MG63 (cell line): ENCODE measurements at regions not wholly inside any gene's neighbourhood (a gene's known extent, or its start where the extent isn't known, plus 50 kb on each side); places are given as distances from the start of the nearest gene placed in this dataset.

ENCODE experiments used
- DNase-seq: peaks from one replicate; pipeline ENCODE4 v3.0.0-alpha.2; 2020
- H3K27me3 ChIP-seq: fragments of 250-450 bp; sonication (Bioruptor Pico); 2 replicates; pipeline ENCODE4 v1.5.1; 2020; ENCODE audit warnings: mild to moderate bottlenecking, moderate library complexity
- H3K36me3 ChIP-seq: fragments of 250-450 bp; sonication (Bioruptor Pico); 2 replicates; pipeline ENCODE4 v1.5.1; 2020; ENCODE audit warnings: mild to moderate bottlenecking, moderate library complexity
- H3K4me3 ChIP-seq: fragments of 250-450 bp; sonication (Bioruptor Pico); 2 replicates; pipeline ENCODE4 v1.5.1; 2020; ENCODE audit warnings: mild to moderate bottlenecking, moderate library complexity
- H3K9me3 ChIP-seq: fragments of 250-450 bp; sonication (Bioruptor Pico); 2 replicates; pipeline ENCODE4 v1.5.1; 2020; ENCODE audit warnings: mild to moderate bottlenecking, moderate library complexity

GRCh38 chr1:217332431-217333065, 298.3 kb downstream of the GPATCH2 start:
- H3K9me3 ChIP-seq: peaks cover 2% of the 10 kb centered on the region; the same call in 1 of the 2 replicates
- no peak overlapping the region for H3K4me3 ChIP-seq
- no peaks in the 10 kb centered on the region for H3K36me3 ChIP-seq
- DNase-seq: no peak
- no peaks in the 10 kb centered on the region for H3K27me3 ChIP-seq

GRCh38 chr1:217331698-217332097, 299.2 kb downstream of the GPATCH2 start:
- H3K4me3 ChIP-seq: no peak overlapping the region
- H3K36me3 ChIP-seq: no peaks in the 10 kb centered on the region
- peaks cover 2% of the 10 kb centered on the region; the same call in 1 of the 2 replicates for H3K9me3 ChIP-seq
- no peak for DNase-seq
- H3K27me3 ChIP-seq: no peaks in the 10 kb centered on the region

- no peaks in the 10 kb centered on the region for H3K36me3 ChIP-seq
- no peaks in the 10 kb centered on the region for H3K27me3 ChIP-seq
- H3K9me3 ChIP-seq: peaks cover 2% of the 10 kb centered on the region; the same call in 1 of the 2 replicates
- no peak overlapping the region for H3K4me3 ChIP-seq
- no peak for DNase-seq
These were observed 303.0 kb downstream of the GPATCH2 start for GRCh38 chr1:217327901-217328300.

- no peak overlapping the region for H3K4me3 ChIP-seq
- DNase-seq: no peak
- no peaks in the 10 kb centered on the region for H3K36me3 ChIP-seq
- H3K27me3 ChIP-seq: no peaks in the 10 kb centered on the region
- no peaks in the 10 kb centered on the region; the same call in 1 of the 2 replicates for H3K9me3 ChIP-seq
These were observed 308.1 kb downstream of the GPATCH2 start for GRCh38 chr1:217322834-217323233.

DNA sequence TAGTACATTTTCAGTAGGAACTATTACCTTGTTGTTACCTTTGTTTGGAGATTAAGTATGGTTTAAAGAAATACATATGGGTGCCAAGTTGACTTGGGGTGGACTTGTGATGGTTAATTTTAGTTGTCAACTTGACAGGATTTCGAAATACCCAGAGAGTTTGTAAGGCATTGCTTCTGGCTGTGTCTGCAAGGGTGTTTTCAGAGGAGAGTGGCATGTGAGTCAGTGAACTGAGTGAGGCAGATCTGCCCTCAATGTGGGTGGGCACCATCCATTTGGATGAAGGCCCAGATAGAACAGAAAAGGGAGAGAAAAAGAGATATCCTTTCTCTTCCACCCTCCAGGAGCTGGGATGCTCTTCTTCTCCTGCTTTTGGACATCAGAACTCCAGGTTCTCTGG, 315.5 kb downstream of the GPATCH2 start:
- Histone ChIP-seq H3K27me3 (no peaks in the 10 kb centered on the region), H3K9me3 (no peaks in the 10 kb centered on the region), H3K36me3 (no peaks in the 10 kb centered on the region), H3K4me3 (no peak overlapping the region)
- peak; percentile 51 for DNase-seq

DNA sequence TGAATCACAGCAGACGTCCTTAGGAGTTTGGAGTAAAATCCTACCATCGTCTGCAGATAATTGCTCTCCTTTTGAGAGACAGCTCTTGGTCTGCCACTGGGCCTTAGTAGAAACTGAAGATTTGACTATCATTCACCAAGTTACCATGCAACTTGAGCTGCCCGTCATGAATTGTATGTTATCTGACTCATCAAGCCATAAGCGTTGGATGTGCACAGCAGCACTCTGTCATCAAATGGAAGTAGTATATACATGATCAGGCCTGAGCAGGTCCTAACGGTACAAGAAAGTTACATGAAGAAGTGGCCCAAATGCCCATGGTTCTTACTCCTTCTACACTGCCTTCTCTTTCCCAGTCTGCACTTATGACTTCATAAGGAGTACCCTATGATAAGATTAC, 317.8 kb downstream of the GPATCH2 start:
- H3K36me3 ChIP-seq: no peaks in the 10 kb centered on the region
- H3K27me3 ChIP-seq: no peaks in the 10 kb centered on the region
- no peaks in the 10 kb centered on the region for H3K9me3 ChIP-seq
- no peak overlapping the region for H3K4me3 ChIP-seq
- no peak for DNase-seq

GRCh38 chr1:217311766-217312165, 319.1 kb downstream of the GPATCH2 start:
- no peaks in the 10 kb centered on the region for H3K9me3 ChIP-seq
- H3K4me3 ChIP-seq: no peak overlapping the region
- no peaks in the 10 kb centered on the region for H3K27me3 ChIP-seq
- no peaks in the 10 kb centered on the region for H3K36me3 ChIP-seq
- DNase-seq: no peak

- no peaks in the 10 kb centered on the region for H3K27me3 ChIP-seq
- DNase-seq: no peak
- no peaks in the 10 kb centered on the region for H3K9me3 ChIP-seq
- H3K36me3 ChIP-seq: no peaks in the 10 kb centered on the region
- no peak overlapping the region for H3K4me3 ChIP-seq
These were observed 319.6 kb downstream of the GPATCH2 start for GRCh38 chr1:217311269-217311668.

DNA sequence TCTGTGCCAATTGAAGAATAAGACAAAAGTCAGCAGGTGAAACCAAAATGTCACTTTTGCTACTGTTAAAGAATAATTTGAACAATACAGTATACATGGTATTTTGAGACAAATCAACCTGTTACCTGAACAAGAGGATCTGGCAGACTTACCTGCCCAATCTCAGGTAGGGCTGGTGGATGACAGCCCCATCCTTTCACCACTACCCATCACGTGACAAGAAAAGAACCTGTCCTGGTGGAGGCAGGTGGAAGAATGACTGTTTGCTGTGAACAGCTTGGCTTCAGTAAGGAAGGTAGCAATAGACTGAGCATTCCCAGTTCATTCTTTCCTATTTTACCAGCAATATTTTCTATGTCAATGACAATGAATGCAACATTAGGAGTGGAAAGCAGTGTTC, 349.6 kb downstream of the GPATCH2 start:
- no peak overlapping the region for H3K4me3 ChIP-seq
- H3K36me3 ChIP-seq: no peaks in the 10 kb centered on the region
- no peaks in the 10 kb centered on the region for H3K27me3 ChIP-seq
- no peaks in the 10 kb centered on the region for H3K9me3 ChIP-seq
- no peak for DNase-seq

GRCh38 chr1:217275655-217276398, 355.1 kb downstream of the GPATCH2 start:
- Histone ChIP-seq H3K9me3 (no peaks in the 10 kb centered on the region), H3K27me3 (no peaks in the 10 kb centered on the region), H3K36me3 (no peaks in the 10 kb centered on the region), H3K4me3 (no peak overlapping the region)
- peak; percentile 13 for DNase-seq

GRCh38 chr1:217274927-217275654, 355.8 kb downstream of the GPATCH2 start:
- H3K4me3 ChIP-seq: no peak overlapping the region
- no peak for DNase-seq
- H3K36me3 ChIP-seq: no peaks in the 10 kb centered on the region
- H3K27me3 ChIP-seq: no peaks in the 10 kb centered on the region
- no peaks in the 10 kb centered on the region for H3K9me3 ChIP-seq

- H3K27me3 ChIP-seq: no peaks in the 10 kb centered on the region
- no peaks in the 10 kb centered on the region for H3K9me3 ChIP-seq
- no peak overlapping the region for H3K4me3 ChIP-seq
- H3K36me3 ChIP-seq: no peaks in the 10 kb centered on the region
- DNase-seq: no peak
These were observed 356.5 kb downstream of the GPATCH2 start for GRCh38 chr1:217274416-217274815.

DNA sequence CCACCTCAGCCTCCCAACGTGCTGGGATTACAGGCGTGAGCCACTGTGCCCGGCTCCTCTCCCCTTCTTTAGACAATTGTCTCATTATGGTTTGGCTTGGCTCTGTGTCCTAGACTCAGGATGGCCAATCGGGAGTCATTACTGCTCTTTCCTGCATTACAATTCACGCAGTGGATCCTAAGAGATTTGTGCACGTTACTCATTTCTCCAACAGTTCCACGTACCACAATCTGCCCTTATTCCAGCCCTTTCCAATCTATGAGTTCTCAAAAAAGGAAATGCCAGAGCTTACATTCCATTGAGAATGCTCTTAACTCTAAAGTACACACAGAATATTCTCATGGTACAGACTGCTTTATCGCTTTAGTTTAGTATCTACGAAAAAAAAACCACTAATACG, 357.0 kb downstream of the GPATCH2 start:
- DNase-seq: no peak
- Histone ChIP-seq H3K36me3 (no peaks in the 10 kb centered on the region), H3K9me3 (no peaks in the 10 kb centered on the region), H3K4me3 (no peak overlapping the region), H3K27me3 (no peaks in the 10 kb centered on the region)

DNA sequence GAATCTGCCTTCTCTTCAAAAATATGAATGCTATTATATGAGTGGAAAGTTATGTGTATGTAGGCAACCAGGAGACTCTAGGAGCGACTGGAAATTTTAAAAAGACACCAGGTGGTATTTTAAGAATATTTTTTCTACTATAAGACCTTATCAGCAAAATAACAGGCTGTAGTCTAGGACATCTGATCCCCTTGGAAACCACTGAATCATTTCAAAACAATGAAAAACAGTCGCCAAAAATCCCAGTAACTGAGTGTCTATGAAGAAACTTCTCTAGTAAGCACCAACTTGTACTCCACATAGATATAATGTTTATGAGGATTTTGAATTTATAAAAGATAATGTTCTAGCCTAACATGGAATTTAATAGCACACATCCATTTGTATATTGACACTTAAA, 358.5 kb downstream of the GPATCH2 start:
- no peaks in the 10 kb centered on the region for H3K9me3 ChIP-seq
- H3K36me3 ChIP-seq: no peaks in the 10 kb centered on the region
- DNase-seq: no peak
- no peak overlapping the region for H3K4me3 ChIP-seq
- no peaks in the 10 kb centered on the region for H3K27me3 ChIP-seq

DNA sequence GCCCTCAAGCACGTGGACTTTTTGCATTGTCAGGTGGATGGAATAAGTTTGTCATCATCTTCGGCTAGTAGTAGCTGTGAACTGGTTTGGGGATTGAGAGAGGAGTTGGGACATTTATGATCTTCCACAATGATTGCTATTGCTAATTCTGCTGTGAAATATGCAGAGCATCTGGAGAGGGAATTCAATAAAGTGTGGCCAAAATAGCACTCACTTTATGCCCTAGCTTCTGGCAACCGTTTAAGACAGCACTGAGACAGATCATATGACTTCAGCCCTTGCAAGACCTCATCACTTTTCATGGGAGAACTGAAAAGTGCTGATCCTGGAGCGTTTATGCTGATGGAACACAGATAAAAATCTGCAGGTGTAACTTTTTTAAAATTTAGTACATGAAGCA, 360.8 kb downstream of the GPATCH2 start:
- Histone ChIP-seq H3K4me3 (no peak overlapping the region), H3K9me3 (no peaks in the 10 kb centered on the region), H3K27me3 (no peaks in the 10 kb centered on the region), H3K36me3 (no peaks in the 10 kb centered on the region)
- no peak for DNase-seq

DNA sequence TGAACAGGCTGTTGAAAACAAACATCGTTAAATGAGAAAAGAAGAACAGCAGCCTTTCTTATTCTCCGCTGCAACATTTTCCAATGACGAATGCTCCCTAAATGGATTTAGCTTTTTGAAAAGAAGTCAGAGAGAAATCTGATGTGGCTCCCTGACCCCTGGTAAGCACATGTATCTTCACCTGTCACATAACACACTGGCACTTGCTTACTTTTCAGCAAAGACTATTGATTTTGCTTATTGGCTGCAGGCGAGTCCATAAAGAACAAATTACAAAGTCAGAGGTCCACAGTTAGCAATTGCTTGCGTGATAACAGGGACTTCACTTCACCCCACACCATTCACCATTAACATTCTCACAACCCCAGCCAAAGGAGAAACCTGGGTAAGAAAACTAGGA, 362.8 kb downstream of the GPATCH2 start:
- no peaks in the 10 kb centered on the region for H3K9me3 ChIP-seq
- H3K36me3 ChIP-seq: no peaks in the 10 kb centered on the region
- no peak for DNase-seq
- H3K4me3 ChIP-seq: no peak overlapping the region
- no peaks in the 10 kb centered on the region for H3K27me3 ChIP-seq

GRCh38 chr1:217261636-217262035, 369.3 kb downstream of the GPATCH2 start:
- Histone ChIP-seq H3K36me3 (no peaks in the 10 kb centered on the region), H3K9me3 (no peaks in the 10 kb centered on the region), H3K4me3 (no peak overlapping the region), H3K27me3 (no peaks in the 10 kb centered on the region)
- DNase-seq: no peak
